ENCODE measurements at regions not wholly inside any gene's neighbourhood (a gene's known extent, or its start where the extent isn't known, plus 50 kb on each side); places are given as distances from the start of the nearest gene placed in this dataset.

DNA sequence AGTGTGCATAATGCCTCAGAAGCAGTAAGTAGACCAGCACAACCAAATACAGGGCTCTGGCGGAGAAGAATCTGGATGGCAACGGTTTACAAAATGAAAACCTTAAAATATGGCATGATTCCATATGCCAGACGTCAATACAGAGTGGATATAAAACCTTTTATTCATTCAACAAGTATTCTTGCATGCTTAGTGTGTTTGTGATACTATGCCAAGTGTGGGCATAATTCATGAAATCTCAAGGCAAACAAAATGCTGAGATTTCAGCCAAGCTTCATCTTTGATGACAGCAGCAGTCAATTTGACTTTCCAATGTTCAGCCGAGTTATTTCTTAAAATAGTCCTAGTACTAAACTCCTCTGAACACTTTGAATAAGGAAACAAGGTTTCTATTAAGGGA is 119.4 kb downstream of the CD24 start:
- Mint-ChIP-seq H3K36me3 (no peaks in the 10 kb centered on the region), H3K27ac (no peak overlapping the region), H3K9me3 (ENCODE audit: low read depth) (peaks cover 5% of the 10 kb centered on the region), H3K4me1 (no peaks in the 10 kb centered on the region), H3K27me3 (peaks cover 4% of the 10 kb centered on the region), H3K4me3 (no peak overlapping the region)
- CTCF ChIA-PET, result no interaction called here
- no peak for ATAC-seq
- no peak for DNase-seq

DNA sequence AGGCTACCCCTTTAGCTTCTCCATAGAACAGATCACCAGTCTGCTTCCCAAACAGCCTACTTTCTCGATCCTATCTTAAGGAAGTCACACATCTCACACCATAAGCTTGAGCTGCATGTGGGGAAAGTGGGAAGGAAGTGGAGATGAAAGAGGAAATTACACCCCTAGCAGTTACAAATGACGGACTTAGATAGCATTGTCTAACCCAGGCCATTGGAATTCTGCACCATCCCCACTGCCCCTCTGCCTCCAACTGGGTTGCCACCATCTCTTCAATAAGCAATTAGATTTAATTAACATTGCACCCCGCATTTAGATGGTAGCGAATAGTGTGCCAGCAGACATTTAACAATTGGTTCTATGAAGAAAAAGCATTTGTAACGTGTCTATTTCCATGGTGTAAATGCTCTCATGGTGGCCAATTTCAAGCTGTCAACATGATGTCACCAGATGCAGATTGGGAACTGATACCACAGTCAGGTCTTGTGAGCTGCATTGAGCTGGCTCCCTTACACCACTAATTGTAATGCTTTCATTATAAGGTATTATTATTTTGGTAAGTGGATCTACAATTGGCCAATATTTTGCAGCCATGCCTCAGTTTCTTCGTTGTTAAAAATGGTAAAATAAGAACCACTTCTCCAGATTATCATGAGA is 124.7 kb downstream of the CD24 start:
- Mint-ChIP-seq H3K36me3 (no peaks in the 10 kb centered on the region), H3K27me3 (peaks cover 15% of the 10 kb centered on the region), H3K4me1 (no peaks in the 10 kb centered on the region), H3K27ac (no peak overlapping the region), H3K4me3 (no peak overlapping the region), H3K9me3 (ENCODE audit: low read depth) (peaks cover 5% of the 10 kb centered on the region)
- CTCF ChIA-PET, result interaction anchor here (0.9 kb wide), 1 partner anchor 30 kb away, joined by 3 read pairs; no protein-coding TSS in a partner anchor
- ATAC-seq, result no peak
- DNase-seq, result no peak

DNA sequence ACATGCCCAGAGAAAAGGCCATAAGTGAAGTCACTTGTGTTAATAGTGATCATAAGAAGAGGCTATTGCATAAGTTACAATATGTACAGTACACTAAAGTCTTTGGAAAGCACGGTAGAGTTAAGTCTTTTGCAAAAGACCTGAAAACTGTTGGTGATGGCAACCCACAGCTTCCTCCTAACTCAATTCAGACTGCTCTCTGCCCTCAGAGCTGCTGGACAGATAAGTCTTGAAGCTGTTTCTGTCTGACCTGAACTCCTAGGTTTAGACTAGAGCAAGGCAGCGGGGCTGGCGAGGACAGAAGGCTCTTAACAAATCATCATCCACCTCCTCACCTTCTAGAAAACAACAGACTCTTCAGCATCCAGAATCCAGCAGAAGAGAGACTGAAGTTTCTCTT is 125.4 kb downstream of the CD24 start:
- peaks cover 20% of the 10 kb centered on the region for H3K27me3 Mint-ChIP-seq
- DNase-seq, result no peak
- no peak for ATAC-seq
- no peaks in the 10 kb centered on the region for H3K36me3 Mint-ChIP-seq
- CTCF ChIA-PET, result no interaction called here
- H3K4me1 Mint-ChIP-seq, result no peaks in the 10 kb centered on the region
- H3K27ac Mint-ChIP-seq, result no peak overlapping the region
- H3K4me3 Mint-ChIP-seq, result no peak overlapping the region
- H3K9me3 Mint-ChIP-seq (ENCODE audit: low read depth), result peaks cover 5% of the 10 kb centered on the region

DNA sequence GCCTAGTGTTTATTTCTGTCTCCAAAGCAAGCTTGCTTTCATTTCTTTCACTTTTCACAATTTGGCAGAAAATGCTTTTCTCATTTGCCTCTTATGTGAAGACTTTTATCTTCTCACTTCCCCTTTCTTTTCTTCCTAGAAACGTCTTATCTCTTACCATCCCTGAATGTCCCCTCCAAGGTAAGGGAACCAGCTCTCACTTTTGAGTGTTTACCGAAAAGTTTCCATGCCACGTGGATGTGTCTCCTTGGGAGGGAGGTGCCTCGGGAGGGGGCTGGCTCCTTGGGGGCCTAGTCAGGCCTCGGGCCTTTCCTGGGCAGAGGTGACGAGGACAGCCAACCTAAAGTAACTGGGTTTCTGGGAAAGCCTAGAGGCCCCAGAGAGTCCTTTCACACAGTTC is 127.4 kb downstream of the CD24 start:
- CTCF ChIA-PET, result no interaction called here
- H3K36me3 Mint-ChIP-seq, result no peaks in the 10 kb centered on the region
- peaks cover 36% of the 10 kb centered on the region for H3K27me3 Mint-ChIP-seq
- no peak for DNase-seq
- H3K4me1 Mint-ChIP-seq, result no peaks in the 10 kb centered on the region
- H3K27ac Mint-ChIP-seq, result no peak overlapping the region
- peaks cover 1% of the 10 kb centered on the region for H3K9me3 Mint-ChIP-seq (ENCODE audit: low read depth)
- H3K4me3 Mint-ChIP-seq, result no peak overlapping the region
- no peak for ATAC-seq

DNA sequence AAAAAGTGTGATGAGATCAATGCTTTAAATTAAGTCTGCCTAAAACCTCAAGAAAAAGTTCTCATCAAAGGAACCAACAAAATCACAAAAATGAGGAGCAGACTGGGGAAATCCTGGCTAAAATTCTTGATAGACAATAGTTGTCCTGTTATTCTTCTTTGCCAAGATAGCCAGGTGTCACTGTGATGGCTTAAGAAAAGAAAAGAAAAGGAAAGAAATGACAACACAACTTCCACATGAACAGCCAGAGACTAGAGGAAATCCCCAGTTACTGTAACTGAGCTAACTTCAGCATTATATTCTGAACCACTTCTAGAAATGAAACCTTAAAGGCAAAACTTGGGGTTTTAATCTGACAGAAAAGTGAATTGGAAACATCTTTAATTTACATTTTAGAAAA is 129.6 kb downstream of the CD24 start:
- Mint-ChIP-seq H3K27ac (no peak overlapping the region), H3K36me3 (no peaks in the 10 kb centered on the region), H3K4me3 (no peak overlapping the region), H3K9me3 (ENCODE audit: low read depth) (no peaks in the 10 kb centered on the region), H3K27me3 (peaks cover 39% of the 10 kb centered on the region), H3K4me1 (no peaks in the 10 kb centered on the region)
- CTCF ChIA-PET, result no interaction called here
- no peak for ATAC-seq
- no peak for DNase-seq

DNA sequence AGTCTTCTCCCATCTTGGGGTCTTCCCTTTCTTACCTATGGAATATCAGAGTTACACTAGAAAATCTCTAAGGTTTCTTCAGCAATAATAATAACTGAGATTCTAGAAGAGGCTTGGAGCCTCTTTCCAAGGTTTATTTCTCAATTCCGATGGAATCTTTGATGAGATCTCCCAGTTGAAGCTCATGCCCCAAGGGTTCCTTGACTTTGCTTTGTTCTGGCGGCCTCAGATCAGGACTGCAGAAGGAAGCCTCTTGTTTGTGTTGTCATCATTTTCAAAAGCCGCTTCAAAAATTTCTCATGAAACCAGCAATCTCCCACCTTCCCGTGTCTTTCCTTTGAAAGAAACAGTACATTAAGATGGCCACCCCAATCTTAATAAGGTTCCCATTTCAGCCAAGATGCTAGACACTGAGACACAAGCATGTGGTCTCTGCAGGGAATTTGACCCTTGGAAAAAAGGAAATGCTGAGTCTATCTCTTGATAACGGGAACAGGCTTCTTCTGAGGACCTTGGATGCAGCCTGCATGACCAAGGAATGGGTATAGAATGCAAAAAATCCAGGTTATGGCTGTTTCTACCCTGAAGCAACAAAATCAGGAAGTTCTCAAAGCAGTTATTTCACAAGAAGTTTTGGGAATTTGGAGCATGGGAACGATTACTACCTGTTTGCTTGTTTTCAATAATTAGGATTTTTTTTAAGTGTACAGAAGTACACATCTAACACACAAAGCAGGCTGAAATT is 141.6 kb downstream of the CD24 start:
- H3K27me3 Mint-ChIP-seq, result peaks cover 33% of the 10 kb centered on the region
- no peak overlapping the region for H3K27ac Mint-ChIP-seq

DNA sequence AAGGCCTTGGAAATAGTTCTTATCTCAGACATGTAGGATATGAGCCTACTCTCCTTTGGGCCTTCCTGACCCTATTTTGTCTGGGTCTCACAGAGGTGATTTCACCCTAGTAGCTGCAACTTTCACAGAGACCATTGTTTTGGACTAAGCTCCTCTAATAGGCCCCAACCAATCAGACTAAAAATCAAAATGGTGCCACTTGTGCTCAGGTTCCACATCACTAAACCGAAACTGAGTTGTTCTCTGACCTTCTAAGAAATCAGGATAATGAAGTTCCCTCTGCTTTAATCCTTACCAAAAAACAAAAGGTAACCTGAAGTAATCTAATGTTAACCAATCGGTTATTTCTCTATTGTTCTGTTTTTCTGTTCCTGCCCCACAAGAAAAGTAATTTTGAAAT is 143.6 kb downstream of the CD24 start:
- Mint-ChIP-seq H3K36me3 (no peaks in the 10 kb centered on the region), H3K27me3 (peaks cover 22% of the 10 kb centered on the region), H3K9me3 (ENCODE audit: low read depth) (no peaks in the 10 kb centered on the region), H3K4me3 (no peak overlapping the region), H3K4me1 (no peaks in the 10 kb centered on the region), H3K27ac (no peak overlapping the region)
- CTCF ChIA-PET, result no interaction called here
- ATAC-seq (no peak), DNase-seq (no peak)

More for the DNA sequence above, 141.6 kb downstream of the CD24 start:
- CTCF ChIA-PET, result no interaction called here
- Mint-ChIP-seq H3K9me3 (ENCODE audit: low read depth) (no peaks in the 10 kb centered on the region), H3K4me3 (no peak overlapping the region), H3K36me3 (no peaks in the 10 kb centered on the region), H3K4me1 (no peaks in the 10 kb centered on the region)
- DNase-seq (no peak), ATAC-seq (no peak)

DNA sequence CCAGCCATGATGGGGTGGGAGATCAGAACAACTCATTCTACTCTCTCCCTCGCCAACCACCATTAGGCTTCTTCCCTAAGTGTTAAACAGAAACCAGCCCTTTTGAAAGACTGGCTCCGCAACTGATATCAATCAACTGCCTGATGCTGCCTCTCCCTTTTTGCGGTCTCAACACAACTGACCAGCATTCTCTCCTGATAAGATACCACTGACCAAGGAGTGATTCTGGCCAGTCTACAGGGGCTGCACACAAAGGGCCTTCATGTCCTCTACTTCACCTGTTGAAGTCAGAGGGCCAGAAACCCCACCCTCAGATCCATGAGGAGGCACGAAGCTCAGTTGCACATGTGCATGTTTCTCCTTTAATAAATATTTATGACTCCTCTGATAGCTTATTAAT is 145.1 kb downstream of the CD24 start:
- H3K36me3 Mint-ChIP-seq, result no peaks in the 10 kb centered on the region
- no peak overlapping the region for H3K27ac Mint-ChIP-seq
- DNase-seq (no peak), ATAC-seq (no peak)
- CTCF ChIA-PET, result no interaction called here
- H3K4me1 Mint-ChIP-seq, result no peaks in the 10 kb centered on the region
- no peak overlapping the region for H3K4me3 Mint-ChIP-seq
- no peaks in the 10 kb centered on the region for H3K9me3 Mint-ChIP-seq (ENCODE audit: low read depth)
- peaks cover 11% of the 10 kb centered on the region for H3K27me3 Mint-ChIP-seq

DNA sequence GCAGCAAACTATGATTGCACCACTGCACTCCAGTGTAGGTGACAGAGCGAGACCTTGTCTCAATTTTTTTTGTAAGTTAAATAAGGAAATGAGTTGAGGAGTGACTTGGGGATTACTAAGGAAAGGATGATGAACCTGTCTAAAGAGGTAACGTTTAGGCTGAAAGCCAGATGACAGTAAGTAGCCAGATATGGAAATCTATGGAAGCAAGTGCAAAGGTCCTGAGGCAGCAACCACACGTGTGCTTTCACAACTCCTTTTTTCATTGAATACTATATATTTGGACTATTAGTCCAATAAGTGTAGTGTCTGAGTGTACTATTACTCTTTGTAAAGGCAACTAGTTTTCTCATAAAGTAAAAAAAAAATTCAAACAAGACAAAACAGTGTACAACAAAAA is 147.4 kb downstream of the CD24 start:
- no peaks in the 10 kb centered on the region for H3K9me3 Mint-ChIP-seq (ENCODE audit: low read depth)
- DNase-seq, result no peak
- no peak overlapping the region for H3K4me3 Mint-ChIP-seq
- H3K36me3 Mint-ChIP-seq, result no peaks in the 10 kb centered on the region
- peaks cover 2% of the 10 kb centered on the region for H3K27me3 Mint-ChIP-seq
- H3K27ac Mint-ChIP-seq, result no peak overlapping the region
- no peak for ATAC-seq
- CTCF ChIA-PET, result no interaction called here
- no peaks in the 10 kb centered on the region for H3K4me1 Mint-ChIP-seq

DNA sequence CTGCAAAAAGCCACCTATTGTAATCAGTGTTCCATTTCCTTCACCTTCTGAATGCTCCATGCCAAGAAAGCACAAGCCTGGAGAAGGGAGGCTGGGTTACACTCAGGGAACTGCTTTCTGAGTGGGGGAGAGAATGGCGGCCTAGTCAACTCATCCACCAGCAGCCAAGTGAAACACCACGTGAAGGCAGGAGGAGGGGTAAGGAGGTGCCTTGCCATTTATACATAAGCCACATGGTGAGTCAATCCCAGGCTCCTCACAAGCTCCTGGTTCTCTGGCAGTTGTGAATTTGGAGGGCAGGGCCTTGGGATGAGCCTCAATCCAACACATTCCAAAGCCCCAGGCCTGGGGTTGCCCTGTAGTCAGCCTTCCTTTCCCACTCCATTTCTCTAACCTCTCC is 149.4 kb downstream of the CD24 start:
- H3K9me3 Mint-ChIP-seq (ENCODE audit: low read depth), result no peaks in the 10 kb centered on the region
- H3K36me3 Mint-ChIP-seq, result no peaks in the 10 kb centered on the region
- H3K4me3 Mint-ChIP-seq, result no peak overlapping the region
- H3K4me1 Mint-ChIP-seq, result no peaks in the 10 kb centered on the region
- CTCF ChIA-PET, result no interaction called here
- no peaks in the 10 kb centered on the region for H3K27me3 Mint-ChIP-seq
- ATAC-seq, result no peak
- no peak overlapping the region for H3K27ac Mint-ChIP-seq
- no peak for DNase-seq

DNA sequence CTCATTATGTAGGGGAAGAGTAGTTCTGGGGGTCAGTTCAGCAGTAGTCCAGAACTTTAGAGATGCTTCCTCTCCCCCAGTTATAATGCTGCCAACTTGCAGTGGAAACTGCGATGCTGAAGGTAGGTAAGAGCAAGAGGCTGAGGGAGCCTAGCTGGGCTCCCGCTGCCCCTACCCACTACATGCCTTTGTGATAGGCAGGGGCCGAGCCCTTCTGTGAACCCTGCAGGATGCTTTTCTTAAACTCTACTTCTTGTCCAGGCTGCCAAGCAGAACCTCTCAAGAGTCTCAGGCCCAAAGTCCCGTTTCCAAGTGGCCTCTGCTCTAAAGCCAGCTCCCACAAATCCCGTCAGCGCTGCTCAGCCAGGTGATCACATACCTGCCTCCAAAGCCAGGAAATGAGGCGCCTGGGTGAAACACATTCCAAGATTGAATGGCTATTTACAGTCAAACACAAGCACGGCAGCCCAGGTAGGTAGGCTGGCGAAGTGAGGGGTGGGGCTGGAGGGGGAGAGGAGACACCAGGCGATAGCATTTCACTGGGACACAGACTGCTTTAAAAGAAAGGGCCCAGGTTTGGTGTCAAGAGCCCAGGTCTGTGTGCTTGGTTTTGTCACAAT is 150.7 kb downstream of the CD24 start:
- no peaks in the 10 kb centered on the region for H3K36me3 Mint-ChIP-seq
- CTCF ChIA-PET, result no interaction called here
- no peak overlapping the region for H3K27ac Mint-ChIP-seq
- H3K4me3 Mint-ChIP-seq, result no peak overlapping the region
- no peaks in the 10 kb centered on the region for H3K27me3 Mint-ChIP-seq
- DNase-seq (no peak), ATAC-seq (no peak)
- no peaks in the 10 kb centered on the region for H3K9me3 Mint-ChIP-seq (ENCODE audit: low read depth)
- H3K4me1 Mint-ChIP-seq, result no peaks in the 10 kb centered on the region

DNA sequence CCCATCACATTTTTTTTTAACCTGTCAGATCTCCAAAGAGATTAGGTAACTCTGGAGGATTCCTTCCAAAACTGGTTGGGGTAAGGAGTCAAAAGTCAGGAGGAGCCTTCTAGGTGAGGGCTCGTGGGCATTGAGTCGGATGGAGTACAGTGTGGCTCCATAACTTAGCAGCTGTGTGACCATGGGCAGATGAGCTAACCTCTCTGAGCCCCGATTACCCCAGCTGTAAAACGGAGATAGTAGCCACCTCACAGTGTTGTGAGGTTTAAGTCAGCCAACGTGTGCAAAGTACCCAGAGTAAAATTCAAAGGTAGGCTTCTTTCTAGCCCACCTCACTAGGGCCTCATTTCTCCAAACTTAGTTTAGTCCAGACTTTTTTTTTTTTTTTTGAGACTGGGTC is 151.5 kb downstream of the CD24 start:
- H3K9me3 Mint-ChIP-seq (ENCODE audit: low read depth), result no peaks in the 10 kb centered on the region
- no peaks in the 10 kb centered on the region for H3K27me3 Mint-ChIP-seq
- DNase-seq (no peak), ATAC-seq (no peak)
- no peaks in the 10 kb centered on the region for H3K36me3 Mint-ChIP-seq
- CTCF ChIA-PET, result no interaction called here
- no peak overlapping the region for H3K4me3 Mint-ChIP-seq
- H3K27ac Mint-ChIP-seq, result no peak overlapping the region
- H3K4me1 Mint-ChIP-seq, result no peaks in the 10 kb centered on the region

DNA sequence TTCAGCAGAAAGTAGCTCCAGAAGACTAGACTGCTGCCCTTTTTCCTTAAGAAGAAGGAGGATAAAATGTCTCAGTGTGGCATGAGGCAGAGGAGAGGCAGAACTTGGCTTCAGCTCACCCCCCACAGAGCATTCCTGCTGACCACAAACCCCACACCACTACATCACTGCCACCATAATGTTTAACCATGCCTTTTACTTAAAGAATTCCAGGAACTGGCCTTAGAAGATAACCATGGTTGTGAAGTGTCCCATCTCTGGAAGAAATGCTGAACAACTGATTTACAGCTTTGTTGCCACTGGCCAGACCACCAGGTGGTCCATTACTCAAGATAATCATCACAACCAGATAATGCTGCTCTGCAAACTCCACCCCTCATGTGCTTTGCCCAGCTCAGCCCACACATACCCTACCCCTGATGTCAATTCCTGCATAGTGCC is 154.1 kb downstream of the CD24 start:
- Mint-ChIP-seq H3K9me3 (ENCODE audit: low read depth) (no peaks in the 10 kb centered on the region), H3K27me3 (no peaks in the 10 kb centered on the region), H3K27ac (no peak overlapping the region), H3K4me3 (no peak overlapping the region), H3K36me3 (no peaks in the 10 kb centered on the region), H3K4me1 (no peaks in the 10 kb centered on the region)
- DNase-seq (no peak), ATAC-seq (no peak)
- CTCF ChIA-PET, result interaction anchor here (1.0 kb wide), 1 partner anchor 8 kb away, joined by 4 read pairs; no protein-coding TSS in a partner anchor

DNA sequence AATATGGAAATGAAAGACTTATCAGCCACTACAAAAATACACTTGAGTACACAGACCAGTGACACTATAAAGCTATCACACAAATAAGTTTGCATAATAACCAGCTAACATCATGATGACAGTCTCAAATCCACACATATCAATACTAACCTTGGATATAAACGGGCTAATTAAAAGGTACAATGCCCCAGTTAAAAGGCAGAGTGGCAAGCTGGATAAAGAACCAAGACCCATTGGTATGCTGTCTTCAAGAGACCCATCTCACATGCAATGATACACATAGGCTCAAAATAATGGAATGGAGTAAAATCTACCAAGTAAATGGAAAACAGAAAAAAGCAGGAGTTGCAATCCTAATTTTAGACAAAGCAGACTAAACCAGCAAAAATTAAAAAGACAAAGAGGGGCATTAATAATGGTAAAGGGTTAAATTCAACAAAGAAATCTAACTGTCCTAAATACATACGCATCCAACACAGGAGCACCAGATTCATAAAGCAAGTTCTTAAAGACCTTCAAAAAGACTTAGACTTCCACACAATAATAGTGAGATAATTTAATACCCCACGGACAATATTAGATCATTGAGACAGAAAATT is 163.3 kb downstream of the CD24 start:
- H3K27me3 Mint-ChIP-seq, result peaks cover 8% of the 10 kb centered on the region
- H3K36me3 Mint-ChIP-seq, result peaks cover 10% of the 10 kb centered on the region
- DNase-seq (no peak), ATAC-seq (no peak)
- peaks cover 30% of the 10 kb centered on the region for H3K9me3 Mint-ChIP-seq (ENCODE audit: low read depth)
- no peaks in the 10 kb centered on the region for H3K4me1 Mint-ChIP-seq
- CTCF ChIA-PET, result no interaction called here
- no peak overlapping the region for H3K27ac Mint-ChIP-seq
- no peak overlapping the region for H3K4me3 Mint-ChIP-seq
